ENCODE measurements at regions not wholly inside any gene's neighbourhood (a gene's known extent, or its start where the extent isn't known, plus 50 kb on each side); places are given as distances from the start of the nearest gene placed in this dataset.
"Not testable (repeated sequence)": the region's sequence is repeated elsewhere in the genome, so short reads cannot be mapped to it uniquely, and the experiment has no call there.

DNA sequence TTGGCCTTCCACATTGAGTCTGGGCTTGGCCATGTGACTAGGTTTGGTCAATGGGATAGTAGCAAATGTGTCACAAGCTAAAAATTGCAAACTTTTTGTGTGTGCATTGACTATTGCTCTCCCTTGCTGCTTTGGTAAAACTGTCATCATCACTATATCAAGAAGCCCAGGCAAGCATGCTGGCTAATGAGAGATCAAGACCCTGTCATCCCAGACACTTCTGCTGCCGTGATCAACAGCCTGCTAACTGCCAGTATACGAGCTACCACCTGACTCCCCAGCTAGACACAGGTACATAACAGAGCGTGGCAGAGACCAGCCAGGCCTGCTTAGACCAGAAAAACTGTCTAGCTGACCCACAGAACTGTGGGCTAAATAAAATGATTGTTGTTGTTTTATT lies 456.7 kb upstream of the DCN start:
- TF ChIP-seq, protein P1, sequence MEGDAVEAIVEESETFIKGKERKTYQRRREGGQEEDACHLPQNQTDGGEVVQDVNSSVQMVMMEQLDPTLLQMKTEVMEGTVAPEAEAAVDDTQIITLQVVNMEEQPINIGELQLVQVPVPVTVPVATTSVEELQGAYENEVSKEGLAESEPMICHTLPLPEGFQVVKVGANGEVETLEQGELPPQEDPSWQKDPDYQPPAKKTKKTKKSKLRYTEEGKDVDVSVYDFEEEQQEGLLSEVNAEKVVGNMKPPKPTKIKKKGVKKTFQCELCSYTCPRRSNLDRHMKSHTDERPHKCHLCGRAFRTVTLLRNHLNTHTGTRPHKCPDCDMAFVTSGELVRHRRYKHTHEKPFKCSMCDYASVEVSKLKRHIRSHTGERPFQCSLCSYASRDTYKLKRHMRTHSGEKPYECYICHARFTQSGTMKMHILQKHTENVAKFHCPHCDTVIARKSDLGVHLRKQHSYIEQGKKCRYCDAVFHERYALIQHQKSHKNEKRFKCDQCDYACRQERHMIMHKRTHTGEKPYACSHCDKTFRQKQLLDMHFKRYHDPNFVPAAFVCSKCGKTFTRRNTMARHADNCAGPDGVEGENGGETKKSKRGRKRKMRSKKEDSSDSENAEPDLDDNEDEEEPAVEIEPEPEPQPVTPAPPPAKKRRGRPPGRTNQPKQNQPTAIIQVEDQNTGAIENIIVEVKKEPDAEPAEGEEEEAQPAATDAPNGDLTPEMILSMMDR (IDR thresholded peaks at IDR 0.05; ENCODE audit: low read depth, low read length): no peak

DNA sequence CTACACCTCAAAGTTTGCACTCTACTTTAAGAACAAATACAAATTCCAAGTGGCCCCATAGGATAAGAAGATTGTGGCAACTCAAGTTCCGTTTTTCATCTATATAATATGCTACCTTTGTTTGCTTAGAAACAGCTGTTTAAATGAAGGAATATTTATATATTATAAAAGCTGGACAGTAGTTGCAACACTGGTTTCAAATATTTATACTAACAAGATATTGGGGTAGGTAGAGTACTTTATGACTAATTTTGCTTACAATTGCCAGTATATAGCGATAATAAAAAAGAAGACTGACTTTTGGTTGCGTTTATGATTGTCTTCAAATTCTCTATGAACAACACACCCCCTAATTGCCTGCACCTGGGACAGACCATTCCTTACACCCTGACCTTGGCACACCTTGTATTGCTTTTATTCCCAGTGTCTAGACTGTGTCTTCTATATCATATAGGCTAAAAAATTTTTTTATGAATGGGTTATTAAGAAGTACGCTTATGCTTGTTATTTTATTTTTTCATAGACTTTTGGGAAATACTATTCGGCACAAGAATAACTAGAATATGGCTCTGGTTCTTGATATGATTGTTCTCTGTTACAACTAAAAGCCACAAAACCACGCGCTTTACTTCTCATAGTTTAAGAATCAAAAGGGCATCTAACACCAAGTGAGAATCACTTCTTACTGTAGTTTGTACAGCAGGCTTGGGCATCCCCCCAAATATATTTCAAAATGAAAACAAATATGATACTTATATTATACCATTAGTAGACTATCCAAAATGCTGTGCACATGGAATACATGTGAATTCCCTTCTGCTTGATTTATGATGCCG lies 455.4 kb upstream of the DCN start:
- TF ChIP-seq, protein P1 (IDR thresholded peaks at IDR 0.05; ENCODE audit: low read depth, low read length): no peak
- DNase-seq (ENCODE audit: extremely low read depth, low read depth): no peak

More for the DNA sequence above, 456.7 kb upstream of the DCN start:
- DNase-seq (ENCODE audit: extremely low read depth, low read depth): no peak

DNA sequence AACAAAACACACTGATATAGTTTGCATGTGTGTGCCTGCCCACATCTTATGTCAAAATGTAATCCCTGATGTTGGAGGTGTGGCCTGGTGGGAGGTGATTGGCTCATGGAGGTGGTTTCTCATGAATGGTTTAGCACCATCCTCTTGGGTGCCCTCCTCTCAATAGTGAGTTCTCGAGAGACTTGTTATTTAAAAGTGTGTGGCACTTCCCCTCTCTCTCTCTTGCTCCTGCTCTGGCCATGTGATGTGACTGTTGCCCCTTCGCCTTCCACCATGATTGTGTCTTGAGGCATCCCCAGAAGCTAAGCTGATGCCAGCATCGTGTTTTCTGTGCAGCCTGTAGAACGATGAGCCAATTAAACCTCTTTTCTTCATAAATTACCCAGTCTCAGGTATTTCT lies 454.1 kb upstream of the DCN start:
- TF ChIP-seq, protein P1 (IDR thresholded peaks at IDR 0.05; ENCODE audit: low read depth, low read length): no peak
- DNase-seq (ENCODE audit: extremely low read depth, low read depth): no peak

DNA sequence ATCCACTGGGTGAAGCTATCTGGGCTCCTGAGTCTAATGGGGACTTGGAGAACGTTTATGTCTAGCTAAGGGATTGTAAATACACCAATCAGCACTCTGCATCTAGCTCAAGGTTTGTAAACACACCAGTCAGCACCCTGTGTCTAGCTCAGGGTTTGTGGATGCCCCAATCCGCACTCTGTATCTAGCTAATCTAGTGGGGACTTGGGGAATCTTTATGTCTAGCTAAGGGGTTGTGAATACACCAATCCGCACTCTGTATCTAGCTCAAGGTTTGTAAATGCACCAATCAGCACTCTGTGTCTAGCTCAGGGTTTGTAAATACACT lies 451.7 kb upstream of the DCN start:
- not testable (repeated sequence) for DNase-seq (ENCODE audit: extremely low read depth, low read depth)

DNA sequence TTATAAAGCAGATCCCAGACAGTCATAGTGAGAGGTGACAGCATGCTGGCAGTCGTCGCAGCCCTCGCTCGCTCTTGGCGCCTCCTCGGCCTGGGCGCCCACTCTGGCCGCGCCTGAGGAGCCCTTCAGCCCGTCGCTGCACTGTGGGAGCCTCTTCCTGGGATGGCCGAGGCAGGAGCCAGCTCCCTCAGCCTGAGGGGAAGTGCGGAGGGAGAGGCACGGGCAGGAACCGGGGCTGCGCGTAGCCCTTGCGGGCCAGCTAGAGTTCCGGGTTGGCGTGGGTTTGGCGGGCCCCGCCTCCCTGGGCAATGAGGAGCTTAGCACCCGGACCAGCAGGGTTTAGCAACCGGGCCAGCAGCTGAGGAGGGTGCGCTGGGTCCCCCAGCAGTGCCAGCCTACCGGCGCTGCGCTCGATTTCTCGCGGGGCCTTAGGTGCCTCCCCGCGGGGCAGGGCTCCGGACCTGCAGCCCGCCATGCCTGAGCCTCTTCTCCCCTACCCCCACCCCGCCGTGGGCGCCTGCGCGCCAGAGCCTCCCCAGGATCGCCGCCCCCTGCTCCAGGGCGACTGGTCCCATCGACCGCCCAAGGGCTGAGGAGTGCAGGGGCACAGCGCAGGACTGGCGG lies 451.2 kb upstream of the DCN start:
- TF ChIP-seq, protein P1 (IDR thresholded peaks at IDR 0.05; ENCODE audit: low read depth, low read length): no peak
- no peak for DNase-seq (ENCODE audit: extremely low read depth, low read depth)

DNA sequence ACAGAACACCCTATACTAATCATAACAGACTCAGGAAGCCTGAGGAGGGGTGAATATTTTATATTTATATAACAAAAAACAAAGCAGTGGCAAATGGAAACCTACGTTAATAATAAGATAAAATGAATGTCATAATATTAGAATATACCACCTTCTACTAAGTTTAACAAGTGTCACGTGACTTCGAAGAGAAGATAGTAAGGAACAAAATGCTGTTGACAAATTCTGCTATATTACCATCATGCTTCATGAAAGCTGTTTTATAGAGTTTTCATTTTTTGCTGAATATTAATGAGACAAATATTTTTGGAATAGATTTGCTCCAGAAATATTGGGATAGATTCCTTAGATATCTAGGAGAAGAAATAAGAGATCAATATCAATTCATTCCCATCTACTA lies 450.6 kb upstream of the DCN start:
- TF ChIP-seq, protein P1 (IDR thresholded peaks at IDR 0.05; ENCODE audit: low read depth, low read length): no peak
- no peak for DNase-seq (ENCODE audit: extremely low read depth, low read depth)

DNA sequence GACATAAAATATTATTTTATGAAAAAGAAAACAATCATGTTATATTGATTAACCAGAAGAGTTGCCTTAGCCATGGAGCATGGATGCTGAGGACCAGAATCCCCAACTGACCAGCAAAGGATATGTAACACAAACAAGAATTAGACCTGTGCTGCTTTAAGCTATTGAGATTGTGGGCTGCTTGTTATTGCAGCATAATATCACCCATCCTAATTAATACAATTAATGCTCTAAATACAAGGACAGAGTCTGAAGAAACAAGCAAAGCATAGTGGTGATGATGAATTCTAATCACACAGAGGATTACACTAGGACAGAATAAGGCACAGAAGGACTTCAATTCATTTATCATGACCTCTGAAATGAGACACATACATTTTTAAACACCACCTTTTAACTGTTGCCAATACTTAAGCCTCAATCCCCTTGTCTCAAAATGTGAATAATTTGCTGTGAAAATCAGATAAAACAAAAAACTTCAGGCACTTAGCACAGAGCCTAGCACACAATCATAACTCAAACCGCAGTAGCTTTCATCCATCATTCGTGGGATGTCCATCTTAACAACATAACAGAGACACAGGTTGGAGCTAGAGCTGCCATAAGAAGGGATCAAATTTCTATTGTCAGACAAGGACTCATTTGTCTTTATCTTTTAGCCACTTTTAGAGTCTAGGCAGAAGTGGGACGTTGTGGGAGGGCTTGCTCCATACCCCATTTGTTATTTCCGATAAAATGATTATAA lies 449.6 kb upstream of the DCN start:
- TF ChIP-seq, protein P1 (IDR thresholded peaks at IDR 0.05; ENCODE audit: low read depth, low read length): no peak
- no peak for DNase-seq (ENCODE audit: extremely low read depth, low read depth)
